HG03354 (cell line): ENCODE measurements at regions not wholly inside any gene's neighbourhood (a gene's known extent, or its start where the extent isn't known, plus 50 kb on each side); places are given as distances from the start of the nearest gene placed in this dataset.

Experiments used
- ATAC-seq: cut with Tn5 transposase; IDR thresholded peaks from one replicate; pipeline ENCODE4 v1.9.1; 2021; ENCODE audit warnings: mild to moderate bottlenecking; ENCODE audit not compliant: unreplicated experiment, poor library complexity, severe bottlenecking

GRCh38 chr12:123045678-123046077, 65.2 kb downstream of the ARL6IP4 start:
- ATAC-seq: no peak

GRCh38 chr12:123044351-123044750, 63.9 kb downstream of the ARL6IP4 start:
- ATAC-seq: no peak

- ATAC-seq: no peak
Observed at GRCh38 chr12:123043536-123044001, 63.1 kb downstream of the ARL6IP4 start.

DNA sequence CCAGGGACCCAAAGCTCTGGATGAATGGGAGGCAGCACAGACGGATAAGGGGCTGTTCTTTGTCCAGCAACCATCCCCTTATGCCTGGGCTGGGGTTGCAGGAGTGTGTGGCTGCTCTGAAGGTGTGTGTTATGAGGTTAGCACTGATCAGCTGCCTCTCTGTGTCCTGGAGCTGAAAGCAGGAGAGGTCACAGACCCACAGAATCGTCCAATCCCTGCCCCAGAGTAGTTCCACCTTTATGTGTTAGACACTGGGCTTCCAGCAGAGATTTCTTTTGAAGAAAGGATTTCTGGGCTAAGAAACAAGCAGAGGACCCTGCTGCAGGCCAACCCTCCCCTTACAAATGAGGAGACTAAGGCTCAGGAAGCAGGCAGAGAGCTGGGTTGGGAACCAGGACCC, 62.4 kb downstream of the ARL6IP4 start:
- no peak for ATAC-seq

DNA sequence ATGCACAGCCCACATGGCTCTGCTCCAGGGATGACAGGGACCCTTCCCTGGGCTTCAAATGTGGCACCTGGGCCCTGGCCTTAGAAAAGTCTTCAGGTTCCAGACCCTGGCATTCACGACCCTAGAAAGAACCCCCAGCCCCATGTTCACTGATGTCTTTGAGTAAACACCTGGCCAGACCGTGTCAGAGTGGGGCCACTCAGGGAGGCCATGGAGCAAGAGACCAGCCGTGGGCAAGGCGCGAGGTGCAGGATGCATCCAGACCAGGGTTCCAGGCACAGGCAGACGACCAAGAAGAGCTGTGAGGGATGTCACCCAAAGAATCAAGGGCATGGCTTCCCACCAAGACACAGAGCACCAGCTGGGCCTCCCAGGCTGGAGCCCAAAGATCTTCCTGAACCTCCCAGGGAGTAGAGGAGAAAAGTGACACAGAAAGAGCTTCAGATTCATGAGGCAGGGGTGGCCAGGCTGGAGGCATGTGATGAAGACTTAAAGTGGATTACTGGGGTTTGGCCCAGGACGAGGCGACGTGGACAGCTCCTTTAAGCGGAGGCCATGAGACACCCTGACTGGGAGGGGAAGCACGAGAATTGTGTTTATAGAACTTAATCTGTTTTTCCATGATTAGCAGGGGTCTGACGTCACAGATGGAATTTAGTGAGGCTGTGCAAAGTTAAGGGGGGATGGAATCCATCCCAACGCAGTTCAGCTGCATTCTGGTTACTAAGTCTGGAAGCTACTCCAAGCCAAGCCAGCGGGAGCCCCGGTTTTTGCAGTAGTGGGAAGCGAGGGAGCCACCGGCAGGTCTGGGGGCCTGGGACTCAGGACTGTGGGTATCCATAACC, 61.6 kb downstream of the ARL6IP4 start:
- no peak for ATAC-seq

GRCh38 chr12:123041042-123041531, 60.6 kb downstream of the ARL6IP4 start:
- ATAC-seq: no peak

DNA sequence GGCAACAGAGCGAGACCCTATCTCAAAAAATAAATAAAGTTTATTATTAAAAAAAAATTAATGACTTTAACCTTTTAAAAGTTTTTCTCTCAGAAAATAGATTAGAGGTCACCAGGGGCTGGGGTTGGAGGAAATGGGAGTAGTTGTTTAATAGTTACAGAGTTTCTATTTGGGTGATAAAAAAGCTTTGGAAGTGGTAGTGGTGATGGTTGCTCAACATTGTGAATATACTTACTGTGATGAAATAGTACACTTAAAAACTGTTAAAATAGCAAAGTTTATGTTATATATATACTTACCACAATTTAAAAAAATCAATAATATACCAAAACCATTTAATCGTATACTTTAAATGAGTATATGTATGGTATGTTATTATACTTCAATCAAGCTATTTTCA, 59.6 kb downstream of the ARL6IP4 start:
- no peak for ATAC-seq

- no peak for ATAC-seq
Observed at GRCh38 chr12:123038966-123039365, 58.5 kb downstream of the ARL6IP4 start.

DNA sequence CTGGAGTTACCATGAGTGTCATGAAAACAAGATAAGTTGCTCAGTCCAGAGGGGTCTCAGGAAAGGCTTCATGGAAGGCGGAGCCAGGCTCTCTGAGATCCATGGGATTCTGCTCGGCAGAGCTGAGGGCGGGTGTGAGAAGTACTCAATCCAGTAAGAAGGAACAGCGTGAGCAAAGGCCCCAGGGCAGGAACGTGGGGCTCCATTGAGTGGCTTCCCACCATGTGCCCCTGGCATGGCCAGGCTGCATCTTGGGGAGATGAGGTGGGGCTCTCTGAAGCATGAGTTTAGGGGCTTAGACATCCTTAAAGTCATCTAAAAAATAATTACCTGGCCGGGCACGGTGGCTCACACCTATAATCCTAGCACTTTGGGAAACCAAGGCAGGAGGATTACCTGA, 58.0 kb downstream of the ARL6IP4 start:
- ATAC-seq: no peak

DNA sequence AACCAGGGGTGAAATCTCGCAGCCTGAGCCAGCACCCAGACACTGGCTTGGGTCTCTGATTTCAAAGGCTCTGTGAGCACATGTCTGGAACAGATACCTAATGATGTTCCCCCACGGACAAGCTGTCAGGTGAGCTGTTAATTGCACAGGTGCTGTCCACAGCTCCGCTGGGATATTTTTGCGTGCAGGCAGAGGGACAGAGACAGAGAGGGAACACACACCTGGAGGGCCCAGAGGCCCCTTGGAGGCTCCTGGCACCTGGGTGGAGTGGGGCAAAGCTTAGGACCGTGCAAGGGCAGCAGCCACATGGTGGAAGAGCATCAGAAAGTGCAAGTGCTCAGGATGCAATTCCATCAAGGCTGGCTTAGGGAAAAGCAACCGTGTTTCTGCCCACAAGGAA, 57.3 kb downstream of the ARL6IP4 start:
- no peak for ATAC-seq

DNA sequence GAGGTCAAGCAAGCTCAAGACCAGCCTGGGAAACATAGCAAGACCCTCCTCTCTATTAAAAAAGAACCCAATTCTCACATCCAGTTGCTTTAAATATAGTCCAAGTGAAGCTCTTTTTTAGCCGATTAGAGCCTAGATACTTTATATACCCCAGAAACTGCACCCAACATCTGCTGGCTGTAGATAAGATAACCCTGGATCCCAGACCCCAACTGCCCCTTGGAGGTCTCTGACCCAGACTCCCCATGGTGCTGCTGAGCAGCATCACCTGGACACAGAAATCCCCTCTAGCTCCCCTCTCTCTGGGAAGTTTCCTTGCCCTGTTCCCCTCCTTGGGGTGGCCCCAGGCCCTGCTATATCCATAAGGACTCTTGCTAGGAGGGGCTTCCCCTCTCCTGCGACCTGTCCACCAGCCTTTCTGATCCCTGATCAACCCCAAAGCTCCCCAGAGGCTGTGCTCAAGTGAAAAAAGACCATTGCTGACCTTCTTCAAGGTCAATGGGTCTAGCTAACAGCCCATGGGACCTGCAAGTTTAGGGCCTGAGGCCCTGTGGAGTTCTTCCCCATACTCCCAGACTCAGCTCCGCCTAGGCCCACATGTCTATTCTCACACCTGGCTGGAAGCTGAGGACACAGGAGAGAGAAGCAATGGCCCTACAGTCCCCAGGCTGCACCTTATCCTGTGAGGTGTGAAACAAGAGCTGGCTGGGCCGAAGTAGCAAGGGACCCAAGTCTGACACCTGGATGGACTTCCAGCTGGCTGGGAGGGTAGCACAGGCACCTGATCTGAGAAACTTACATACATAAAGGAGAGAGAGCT, 56.2 kb downstream of the ARL6IP4 start:
- no peak for ATAC-seq

GRCh38 chr12:123035841-123036240, 55.4 kb downstream of the ARL6IP4 start:
- ATAC-seq: no peak

DNA sequence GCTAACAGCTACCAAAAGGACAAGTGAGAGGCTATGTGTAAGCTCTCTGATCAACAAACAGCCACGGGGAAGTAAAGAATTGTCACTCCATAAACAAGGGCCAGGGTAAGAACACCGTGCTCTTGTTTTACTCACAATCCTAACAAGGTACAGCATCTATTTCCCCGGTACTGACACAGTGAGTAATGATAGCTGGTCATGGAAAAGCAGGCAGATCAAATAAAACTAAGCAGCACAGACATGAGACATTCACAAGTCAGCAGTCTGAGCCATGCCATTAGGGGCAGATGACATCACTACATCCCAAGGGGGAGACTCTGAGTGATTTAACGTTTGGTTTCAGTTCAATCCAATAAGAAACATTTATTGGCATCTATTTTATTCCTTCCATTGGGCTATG, 54.4 kb downstream of the ARL6IP4 start:
- no peak for ATAC-seq

- ATAC-seq: no peak
Observed at GRCh38 chr12:123034022-123034541, 53.6 kb downstream of the ARL6IP4 start.

- no peak for ATAC-seq
Observed at GRCh38 chr12:123033392-123034021, 53.0 kb downstream of the ARL6IP4 start.

GRCh38 chr12:123032736-123033391, 52.4 kb downstream of the ARL6IP4 start:
- ATAC-seq: no peak
